Immature natural killer cell (primary cell): ENCODE measurements at regions not wholly inside any gene's neighbourhood (a gene's known extent, or its start where the extent isn't known, plus 50 kb on each side); places are given as distances from the start of the nearest gene placed in this dataset.

ENCODE experiments used
- DNase-seq, 3 donors: peaks; one replicate each; pipeline ENCODE4 v3.0.0; 2022; ENCODE audit warnings: mixed read lengths in 1 of 3
- H3K27ac Mint-ChIP-seq, 6 donors: one replicate each; pipeline ENCODE4 v1.8.0; 2020; ENCODE audit warnings: mixed read lengths in 6 of 6, mild to moderate bottlenecking in 5 of 6, inconsistent platforms in 4 of 6, moderate library complexity in 3 of 6
- H3K27me3 Mint-ChIP-seq, 3 donors: one replicate each; pipeline ENCODE4 v1.8.0; 2020 to 2021; ENCODE audit warnings: low read depth in 3 of 3, mild to moderate bottlenecking in 3 of 3, mixed read lengths in 3 of 3, moderate library complexity in 3 of 3, inconsistent platforms in 1 of 3
- H3K36me3 Mint-ChIP-seq, 3 donors: one replicate each; pipeline ENCODE4 v1.8.0; 2020; ENCODE audit warnings: mixed read lengths in 3 of 3, inconsistent platforms in 2 of 3, mild to moderate bottlenecking in 2 of 3
- H3K4me1 Mint-ChIP-seq, 2 donors: one replicate each; pipeline ENCODE4 v1.8.0; 2020; ENCODE audit warnings: inconsistent platforms in 2 of 2, mild to moderate bottlenecking in 2 of 2, mixed read lengths in 2 of 2, moderate library complexity in 1 of 2
- H3K4me3 Mint-ChIP-seq, 5 donors: one replicate each; pipeline ENCODE4 v1.8.0; 2020; ENCODE audit warnings: mild to moderate bottlenecking in 5 of 5, mixed read lengths in 5 of 5, inconsistent platforms in 3 of 5, moderate library complexity in 3 of 5
- H3K9me3 Mint-ChIP-seq, 6 donors: one replicate each; pipeline ENCODE4 v1.8.0; 2020; ENCODE audit warnings: mild to moderate bottlenecking in 6 of 6, mixed read lengths in 6 of 6, inconsistent platforms in 4 of 6, moderate library complexity in 3 of 6

DNA sequence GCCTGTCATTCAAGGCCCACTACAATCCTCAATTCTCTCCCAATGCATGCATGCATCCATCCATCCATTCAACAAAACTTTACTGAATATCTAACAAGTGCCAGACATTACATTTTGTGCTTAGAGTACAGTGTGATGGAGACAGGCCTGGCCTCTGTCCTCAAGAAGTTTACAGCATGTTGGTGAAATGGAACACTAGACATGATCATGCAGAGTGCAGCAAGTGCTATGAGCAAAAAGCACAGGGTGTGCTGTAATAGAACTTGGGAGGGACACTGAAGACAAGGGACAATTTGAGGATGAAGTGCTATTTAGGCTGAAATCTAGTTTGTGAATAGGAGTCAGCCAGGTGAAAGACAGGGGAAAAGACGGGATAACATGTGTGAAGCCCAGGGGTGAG lies 347.8 kb downstream of the PTEN start:
- Mint-ChIP-seq H3K27me3 (peaks cover 0 to 1% (median 1%) of the 10 kb centered on the region in 3 donors), H3K27ac (no peak overlapping the region), H3K4me1 (no peaks in the 10 kb centered on the region), H3K9me3 (no peaks in the 10 kb centered on the region), H3K36me3 (no peaks in the 10 kb centered on the region), H3K4me3 (no peak overlapping the region)
- DNase-seq, result no peak

- no peak overlapping the region for H3K27ac Mint-ChIP-seq
Measured at GRCh38 chr10:88212069-88212468, 348.6 kb downstream of the PTEN start.

DNA sequence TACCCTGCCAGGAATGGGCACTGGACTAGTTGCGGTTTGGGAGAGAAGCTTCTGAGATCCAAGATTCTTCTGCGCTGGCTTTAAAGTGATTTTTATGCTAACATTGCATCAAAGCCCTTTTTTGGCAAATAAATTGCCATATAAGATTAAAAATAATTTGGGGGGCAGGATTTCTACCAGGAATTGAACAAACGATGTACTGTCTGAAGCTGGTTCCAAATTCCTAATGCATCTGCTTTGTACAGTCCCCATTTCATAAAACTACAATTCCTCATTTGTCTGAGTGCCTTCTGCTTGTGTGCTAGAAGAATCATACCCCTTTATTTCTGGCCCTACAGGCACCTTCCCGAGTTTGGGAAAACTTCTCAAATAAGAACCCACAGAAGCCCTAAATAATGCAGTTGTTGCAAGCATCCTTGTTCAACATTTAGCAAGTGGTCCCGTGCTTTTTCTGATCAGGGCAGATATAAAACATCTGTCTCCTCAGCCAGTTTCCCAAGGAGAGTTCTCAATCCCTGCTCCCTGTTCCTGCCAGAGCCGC lies 349.7 kb downstream of the PTEN start:
- Mint-ChIP-seq H3K4me1 (no peaks in the 10 kb centered on the region), H3K4me3 (no peak overlapping the region), H3K27me3 (peaks cover 0 to 1% (median 1%) of the 10 kb centered on the region in 3 donors), H3K36me3 (no peaks in the 10 kb centered on the region), H3K9me3 (no peaks in the 10 kb centered on the region), H3K27ac (no peak overlapping the region)
- no peak for DNase-seq

More at GRCh38 chr10:88212069-88212468, 348.6 kb downstream of the PTEN start:
- Mint-ChIP-seq H3K27me3 (peaks cover 0 to 1% (median 1%) of the 10 kb centered on the region in 3 donors), H3K4me3 (no peak overlapping the region), H3K9me3 (no peaks in the 10 kb centered on the region), H3K4me1 (no peaks in the 10 kb centered on the region), H3K36me3 (no peaks in the 10 kb centered on the region)
- no peak for DNase-seq

DNA sequence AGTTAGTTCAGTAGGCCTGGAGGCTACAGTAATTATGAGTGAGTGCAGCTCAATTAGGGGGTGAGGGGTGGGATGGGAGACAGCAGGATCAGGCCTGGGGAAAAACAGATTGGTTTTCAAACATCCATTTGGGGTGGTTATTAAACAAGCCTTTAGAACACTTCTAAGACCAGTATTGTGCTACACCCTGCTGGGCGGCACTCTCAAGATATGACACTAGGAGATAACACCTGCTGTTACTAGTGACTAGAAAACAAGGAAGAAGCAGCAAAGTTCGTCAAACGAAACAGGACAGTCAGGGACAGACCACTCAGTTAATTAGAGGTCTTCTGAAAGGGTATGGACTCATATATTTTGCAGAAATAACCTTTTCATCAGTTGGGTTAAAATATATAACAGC lies 353.6 kb downstream of the PTEN start:
- Mint-ChIP-seq H3K4me3 (no peak overlapping the region), H3K27me3 (peaks cover 0 to 3% (median 1%) of the 10 kb centered on the region in 3 donors), H3K36me3 (no peaks in the 10 kb centered on the region), H3K4me1 (no peaks in the 10 kb centered on the region), H3K9me3 (no peaks in the 10 kb centered on the region), H3K27ac (no peak overlapping the region)
- DNase-seq, result no peak

- Mint-ChIP-seq H3K4me3 (no peak overlapping the region), H3K9me3 (no peaks in the 10 kb centered on the region), H3K27ac (no peak overlapping the region), H3K36me3 (no peaks in the 10 kb centered on the region), H3K4me1 (no peaks in the 10 kb centered on the region), H3K27me3 (peaks cover 0 to 3% (median 1%) of the 10 kb centered on the region in 3 donors)
- DNase-seq, result no peak
Measured at GRCh38 chr10:88218362-88218761, 354.9 kb downstream of the PTEN start.

GRCh38 chr10:88219753-88220152 lies 356.3 kb downstream of the PTEN start:
- Mint-ChIP-seq H3K9me3 (no peaks in the 10 kb centered on the region), H3K27ac (no peak overlapping the region)

GRCh38 chr10:88221010-88221973 lies 357.9 kb downstream of the PTEN start:
- Mint-ChIP-seq H3K4me1 (no peaks in the 10 kb centered on the region), H3K9me3 (no peaks in the 10 kb centered on the region), H3K27ac (no peak overlapping the region), H3K36me3 (no peaks in the 10 kb centered on the region), H3K27me3 (peaks cover 0 to 3% (median 0%) of the 10 kb centered on the region in 3 donors), H3K4me3 (no peak overlapping the region)
- no peak for DNase-seq

More at GRCh38 chr10:88219753-88220152, 356.3 kb downstream of the PTEN start:
- no peak for DNase-seq
- Mint-ChIP-seq H3K27me3 (peaks cover 0 to 3% (median 1%) of the 10 kb centered on the region in 3 donors), H3K4me3 (no peak overlapping the region), H3K4me1 (no peaks in the 10 kb centered on the region), H3K36me3 (no peaks in the 10 kb centered on the region)

GRCh38 chr10:88222881-88223280 lies 359.5 kb downstream of the PTEN start:
- no peaks in the 10 kb centered on the region for H3K36me3 Mint-ChIP-seq
- peaks cover 0 to 3% (median 0%) of the 10 kb centered on the region in 3 donors for H3K27me3 Mint-ChIP-seq
- no peaks in the 10 kb centered on the region for H3K4me1 Mint-ChIP-seq
- H3K27ac Mint-ChIP-seq, result no peak overlapping the region
- H3K9me3 Mint-ChIP-seq, result no peaks in the 10 kb centered on the region
- no peak for DNase-seq
- H3K4me3 Mint-ChIP-seq, result no peak overlapping the region
